ENCODE measurements at regions not wholly inside any gene's neighbourhood (a gene's known extent, or its start where the extent isn't known, plus 50 kb on each side); places are given as distances from the start of the nearest gene placed in this dataset.
"Not testable (repeated sequence)": the region's sequence is repeated elsewhere in the genome, so short reads cannot be mapped to it uniquely, and the experiment has no call there.

GRCh38 chr2:142422041-142422440, 291.2 kb upstream of the LRP1B start:
- DNase-seq (ENCODE audit: low spot score) = no peak
- TF ChIP-seq CTCF (IDR thresholded peaks at IDR 0.05; ENCODE audit: extremely low read depth, insufficient read depth, missing control alignments) = no peak
- in situ Hi-C loops (cut with MboI; ENCODE audit: low pct_unique_long_range_greater_than_20kb, low sequenced_read_pairs, unreplicated experiment) = no loop called here

GRCh38 chr2:142418699-142419098, 287.9 kb upstream of the LRP1B start:
- DNase-seq (ENCODE audit: low spot score); in situ Hi-C loops (cut with MboI; ENCODE audit: low pct_unique_long_range_greater_than_20kb, low sequenced_read_pairs, unreplicated experiment): not testable (repeated sequence)

- TF ChIP-seq CTCF (IDR thresholded peaks at IDR 0.05; ENCODE audit: extremely low read depth, insufficient read depth, missing control alignments) = no peak
- in situ Hi-C loops (cut with MboI; ENCODE audit: low pct_unique_long_range_greater_than_20kb, low sequenced_read_pairs, unreplicated experiment) = no loop called here
Observed at GRCh38 chr2:142416996-142417395, 286.2 kb upstream of the LRP1B start.

GRCh38 chr2:142415461-142415860, 284.6 kb upstream of the LRP1B start:
- DNase-seq (ENCODE audit: low spot score) = no peak
- in situ Hi-C loops (cut with MboI; ENCODE audit: low pct_unique_long_range_greater_than_20kb, low sequenced_read_pairs, unreplicated experiment) = no loop called here
- TF ChIP-seq CTCF (IDR thresholded peaks at IDR 0.05; ENCODE audit: extremely low read depth, insufficient read depth, missing control alignments) = no peak

More at GRCh38 chr2:142416996-142417395, 286.2 kb upstream of the LRP1B start:
- no peak for DNase-seq (ENCODE audit: low spot score)

GRCh38 chr2:142398212-142398611, 267.4 kb upstream of the LRP1B start:
- no peak for DNase-seq (ENCODE audit: low spot score)
- in situ Hi-C loops (cut with MboI; ENCODE audit: low pct_unique_long_range_greater_than_20kb, low sequenced_read_pairs, unreplicated experiment) = no loop called here

GRCh38 chr2:142395291-142395690, 264.5 kb upstream of the LRP1B start:
- TF ChIP-seq CTCF (IDR thresholded peaks at IDR 0.05; ENCODE audit: extremely low read depth, insufficient read depth, missing control alignments) = no peak
- in situ Hi-C loops (cut with MboI; ENCODE audit: low pct_unique_long_range_greater_than_20kb, low sequenced_read_pairs, unreplicated experiment) = no loop called here
- no peak for DNase-seq (ENCODE audit: low spot score)

More at GRCh38 chr2:142398212-142398611, 267.4 kb upstream of the LRP1B start:
- TF ChIP-seq CTCF (IDR thresholded peaks at IDR 0.05; ENCODE audit: extremely low read depth, insufficient read depth, missing control alignments) = no peak

- no peak for TF ChIP-seq CTCF (IDR thresholded peaks at IDR 0.05; ENCODE audit: extremely low read depth, insufficient read depth, missing control alignments)
- in situ Hi-C loops (cut with MboI; ENCODE audit: low pct_unique_long_range_greater_than_20kb, low sequenced_read_pairs, unreplicated experiment) = no loop called here
Observed at GRCh38 chr2:142380372-142380771, 249.6 kb upstream of the LRP1B start.

GRCh38 chr2:142362069-142362468, 231.3 kb upstream of the LRP1B start:
- DNase-seq (ENCODE audit: low spot score); in situ Hi-C loops (cut with MboI; ENCODE audit: low pct_unique_long_range_greater_than_20kb, low sequenced_read_pairs, unreplicated experiment): not testable (repeated sequence)

More at GRCh38 chr2:142380372-142380771, 249.6 kb upstream of the LRP1B start:
- DNase-seq (ENCODE audit: low spot score) = no peak
